ENCODE measurements at regions not wholly inside any gene's neighbourhood (a gene's known extent, or its start where the extent isn't known, plus 50 kb on each side); places are given as distances from the start of the nearest gene placed in this dataset.

DNA sequence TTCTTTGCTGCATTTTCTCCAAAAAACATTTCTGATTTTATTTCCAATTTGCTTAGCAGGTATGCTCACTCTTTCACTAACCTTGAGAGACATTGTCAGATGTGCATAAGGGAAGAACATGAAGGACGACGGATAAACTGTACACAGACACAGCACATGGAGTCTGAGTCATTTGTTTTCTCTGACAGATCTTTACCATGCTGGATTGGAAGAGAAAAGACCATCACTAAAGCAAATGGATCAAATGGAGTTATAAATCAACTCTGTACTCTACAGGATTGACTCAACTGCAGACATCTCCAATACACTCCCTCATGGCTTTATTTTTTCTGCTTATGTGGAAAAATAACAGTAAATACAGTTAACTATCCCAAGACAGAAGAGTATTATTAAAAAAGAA lies 90.2 kb upstream of the CTSC start:
- Histone ChIP-seq H3K27ac (ENCODE audit: insufficient read length, low read depth, low read length) (no peak overlapping the region), H3K23me2 (ENCODE audit: insufficient read length, low read depth, low read length, poor library complexity, severe bottlenecking) (no peaks in the 10 kb centered on the region), H2BK120ac (ENCODE audit: low read depth, low read length, poor library complexity, severe bottlenecking) (no peak overlapping the region), H3K79me1 (ENCODE audit: insufficient read depth, low read depth, low read length, poor library complexity, severe bottlenecking) (no peaks in the 10 kb centered on the region), H3K56ac (ENCODE audit: insufficient read length, low read depth, low read length) (no peak overlapping the region), H3K79me2 (ENCODE audit: insufficient read depth, low read length) (no peaks in the 10 kb centered on the region), H2BK5ac (ENCODE audit: insufficient read length, low read length) (no peak overlapping the region), H3K4me1 (ENCODE audit: insufficient read depth, low read length) (peaks cover 4% of the 10 kb centered on the region; the same call in 1 of the 2 replicates), H4K91ac (ENCODE audit: insufficient read length, low read depth, low read length) (no peak overlapping the region), H3K4me2 (ENCODE audit: insufficient read depth, insufficient read length, low read length) (no peak overlapping the region), H2BK20ac (ENCODE audit: low read depth, low read length, poor library complexity, severe bottlenecking) (no peak overlapping the region), H2BK12ac (ENCODE audit: insufficient read length, low read depth, low read length) (no peak overlapping the region), H3K27me3 (ENCODE audit: insufficient read depth, low read length) (no peaks in the 10 kb centered on the region), H3K9me3 (ENCODE audit: control insufficient read depth, low read depth, low read length) (no peaks in the 10 kb centered on the region), H3K23ac (ENCODE audit: insufficient read length, low read depth, low read length) (no peak overlapping the region), H3K4ac (ENCODE audit: low read depth, low read length) (no peak overlapping the region), H3T11ph (ENCODE audit: low read length) (no peak overlapping the region), H3K14ac (ENCODE audit: insufficient read depth, low read length) (no peak overlapping the region), H3K9ac (ENCODE audit: extremely low read depth, insufficient read length, low read length) (no peak overlapping the region), H3K18ac (ENCODE audit: insufficient read length, low read depth, low read length) (no peak overlapping the region), H4K5ac (ENCODE audit: insufficient read length, low read depth, low read length) (no peak overlapping the region), H2AK5ac (ENCODE audit: insufficient read length, low read length) (no peak overlapping the region), H4K20me1 (ENCODE audit: control insufficient read depth, insufficient read depth, insufficient read length) (no peaks in the 10 kb centered on the region), H4K8ac (replicated peaks; ENCODE audit: insufficient read length, low read depth, low read length) (no peak overlapping the region), H2BK15ac (ENCODE audit: low read depth, low read length) (no peak overlapping the region), H2AFZ (ENCODE audit: low read length) (no peak overlapping the region)
- Mint-ChIP-seq H3K36me3 (ENCODE audit: insufficient read depth in 1 of 3, low read depth in 3 of 3) (no peaks in the 10 kb centered on the region), H3K27ac (no peak overlapping the region; a peak in 1 of 7 replicates), H3K4me3 (no peak overlapping the region), H3K27me3 (ENCODE audit: low read depth) (no peaks in the 10 kb centered on the region), H3K4me1 (peaks cover 28 to 34% of the 10 kb centered on the region in 2 experiments), H3K9me3 (no peaks in the 10 kb centered on the region)
- DNase-seq = no peak
- no CpG with 5 or more reads among the region's 2 CpGs for WGBS (ENCODE audit: extremely low coverage, insufficient read length, low lambda C conversion rate)
- TF ChIP-seq, protein P1, sequence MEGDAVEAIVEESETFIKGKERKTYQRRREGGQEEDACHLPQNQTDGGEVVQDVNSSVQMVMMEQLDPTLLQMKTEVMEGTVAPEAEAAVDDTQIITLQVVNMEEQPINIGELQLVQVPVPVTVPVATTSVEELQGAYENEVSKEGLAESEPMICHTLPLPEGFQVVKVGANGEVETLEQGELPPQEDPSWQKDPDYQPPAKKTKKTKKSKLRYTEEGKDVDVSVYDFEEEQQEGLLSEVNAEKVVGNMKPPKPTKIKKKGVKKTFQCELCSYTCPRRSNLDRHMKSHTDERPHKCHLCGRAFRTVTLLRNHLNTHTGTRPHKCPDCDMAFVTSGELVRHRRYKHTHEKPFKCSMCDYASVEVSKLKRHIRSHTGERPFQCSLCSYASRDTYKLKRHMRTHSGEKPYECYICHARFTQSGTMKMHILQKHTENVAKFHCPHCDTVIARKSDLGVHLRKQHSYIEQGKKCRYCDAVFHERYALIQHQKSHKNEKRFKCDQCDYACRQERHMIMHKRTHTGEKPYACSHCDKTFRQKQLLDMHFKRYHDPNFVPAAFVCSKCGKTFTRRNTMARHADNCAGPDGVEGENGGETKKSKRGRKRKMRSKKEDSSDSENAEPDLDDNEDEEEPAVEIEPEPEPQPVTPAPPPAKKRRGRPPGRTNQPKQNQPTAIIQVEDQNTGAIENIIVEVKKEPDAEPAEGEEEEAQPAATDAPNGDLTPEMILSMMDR (conservative IDR thresholded peaks at IDR 0.05) = no peak
